DMS153 treated with DMSO at 0.1 percent for 48 hours (cell line): ENCODE measurements at regions not wholly inside any gene's neighbourhood (a gene's known extent, or its start where the extent isn't known, plus 50 kb on each side); places are given as distances from the start of the nearest gene placed in this dataset.

Experiments used
- DNase-seq: peaks from one replicate; lab custom pipeline; 2025; ENCODE audit not compliant: unreplicated experiment; lab: John Stamatoyannopoulos, UW

- DNase-seq = no peak
Measured at GRCh38 chr1:94646141-94646643, 104.6 kb upstream of the F3 start.

DNA sequence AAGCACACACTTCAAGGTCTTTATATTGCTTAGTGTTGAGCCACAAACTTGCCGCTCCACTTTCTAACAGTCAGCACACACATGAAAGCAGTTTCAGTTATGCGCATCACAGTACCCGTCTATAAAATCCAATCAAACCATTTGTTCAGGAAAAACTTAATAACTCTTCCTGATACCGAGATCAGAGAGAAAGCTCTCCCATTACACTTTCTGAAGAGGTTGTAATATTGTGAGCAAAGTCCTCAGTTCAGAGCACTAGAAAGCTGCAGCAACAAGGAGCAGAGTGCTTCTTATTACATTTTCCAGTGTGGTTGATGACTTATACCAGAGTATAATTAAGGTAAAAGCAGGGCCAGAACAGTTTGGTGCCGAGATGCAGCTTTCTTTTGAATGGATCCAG lies 102.8 kb upstream of the F3 start:
- DNase-seq = no peak

DNA sequence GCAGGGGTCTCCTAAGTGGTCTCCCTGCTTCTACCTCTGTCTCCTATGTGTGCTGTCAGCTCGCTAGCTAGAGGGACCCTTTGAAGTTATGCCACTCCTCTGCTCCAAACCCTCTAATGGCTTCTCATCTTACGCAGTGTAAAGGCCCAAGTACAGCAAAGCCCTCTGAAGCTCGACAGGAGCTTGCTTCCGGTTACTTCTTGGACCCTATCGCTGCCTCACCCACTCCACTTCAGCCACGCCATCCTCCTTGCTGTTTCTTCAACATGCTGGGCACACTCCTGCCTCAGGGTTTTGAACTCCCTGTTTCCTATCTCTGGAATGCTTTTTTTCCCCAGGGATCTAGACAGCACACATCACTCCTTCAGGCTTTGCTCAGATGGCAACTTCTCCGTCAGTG lies 102.3 kb upstream of the F3 start:
- DNase-seq = no peak

DNA sequence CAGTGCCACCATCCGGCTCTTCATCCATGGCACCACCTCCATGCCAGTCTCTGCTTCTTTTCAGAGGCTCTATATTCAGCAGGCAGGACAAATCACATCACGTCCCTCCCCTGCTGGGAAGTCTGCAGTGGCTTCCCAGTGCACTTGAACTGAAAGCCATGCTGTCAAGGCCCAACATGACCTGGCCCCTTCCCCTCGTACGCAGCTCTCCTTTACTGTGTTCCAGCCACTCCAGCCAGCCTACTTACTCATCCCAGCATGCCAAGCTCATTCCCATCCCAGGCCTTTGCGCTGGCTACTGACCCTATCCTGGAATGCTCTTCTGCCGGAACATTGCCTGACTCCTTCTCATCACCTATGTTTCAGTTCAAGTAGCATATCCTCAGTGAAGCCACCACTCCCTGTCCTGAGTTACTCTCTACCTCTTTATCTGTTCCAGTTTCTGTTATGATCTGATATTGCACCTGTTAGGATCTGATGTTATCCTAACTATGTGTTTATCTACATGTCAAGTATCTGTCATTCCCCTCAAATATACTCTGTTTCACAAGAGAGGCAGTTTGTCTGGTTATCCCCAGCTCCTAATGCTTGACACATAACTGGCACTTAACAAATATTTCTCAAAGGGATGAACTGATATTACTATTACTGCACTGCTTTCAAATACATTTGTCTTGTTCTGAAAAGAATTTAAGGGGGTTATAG lies 101.2 kb upstream of the F3 start:
- DNase-seq = no peak

DNA sequence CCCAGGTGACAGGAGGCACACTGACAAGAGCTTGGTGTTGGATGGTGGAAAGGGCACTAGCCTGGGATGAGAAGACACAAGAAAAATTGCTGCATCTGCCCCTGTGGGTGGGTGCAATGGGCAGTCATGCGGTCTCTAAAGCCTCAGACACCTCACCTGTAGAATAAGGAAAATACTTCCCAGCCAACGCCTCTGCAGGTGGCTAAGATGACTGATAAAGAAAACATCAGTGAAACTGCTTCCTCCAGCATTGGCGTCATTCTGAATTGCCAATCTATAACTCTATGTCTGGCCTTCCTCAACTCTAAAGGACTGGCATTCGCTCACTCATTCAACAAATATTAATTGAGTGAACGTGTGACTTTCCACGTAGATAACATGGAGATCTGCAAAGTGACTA lies 100.4 kb upstream of the F3 start:
- no peak for DNase-seq

GRCh38 chr1:94640125-94640524 lies 98.6 kb upstream of the F3 start:
- DNase-seq = no peak

DNA sequence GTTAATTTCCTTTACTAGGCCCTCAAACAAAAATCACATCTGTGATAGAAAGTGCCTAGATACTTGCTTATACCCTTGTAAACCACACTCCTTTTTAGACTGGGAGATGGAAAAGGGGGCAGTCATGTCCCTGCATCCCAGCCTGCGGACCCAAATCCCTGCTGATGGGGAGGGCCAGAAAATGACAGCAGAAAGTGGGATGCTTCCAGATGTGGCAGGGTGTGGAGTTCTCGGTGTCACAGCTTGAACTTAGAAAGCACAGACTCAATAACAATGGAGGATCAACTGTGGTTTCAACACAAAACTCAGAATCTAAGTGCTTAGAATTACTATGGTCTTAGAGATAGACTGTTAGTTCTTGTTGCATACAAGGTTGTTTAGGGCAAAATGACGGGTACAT lies 95.6 kb upstream of the F3 start:
- DNase-seq = no peak

- DNase-seq = no peak
Measured at GRCh38 chr1:94636624-94637023, 95.1 kb upstream of the F3 start.

DNA sequence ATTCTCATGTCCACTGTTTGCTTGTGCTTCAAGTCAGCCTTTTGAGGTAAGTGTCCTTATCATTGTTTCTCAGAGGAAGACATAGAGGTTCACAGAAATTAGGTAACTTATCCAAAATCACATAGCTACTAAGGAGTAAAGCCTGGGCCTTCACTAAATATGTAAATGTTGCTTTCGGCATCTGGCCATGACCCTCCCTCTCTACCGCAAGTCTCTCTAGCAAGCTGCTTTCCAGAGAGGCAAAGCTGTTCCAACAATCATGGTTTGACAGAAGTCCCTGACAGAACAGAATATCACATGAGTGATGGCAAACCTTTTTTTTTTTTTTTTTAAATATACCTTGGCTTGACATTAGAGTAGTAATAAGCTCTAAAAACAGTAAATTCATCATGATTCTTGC lies 94.5 kb upstream of the F3 start:
- DNase-seq = no peak

DNA sequence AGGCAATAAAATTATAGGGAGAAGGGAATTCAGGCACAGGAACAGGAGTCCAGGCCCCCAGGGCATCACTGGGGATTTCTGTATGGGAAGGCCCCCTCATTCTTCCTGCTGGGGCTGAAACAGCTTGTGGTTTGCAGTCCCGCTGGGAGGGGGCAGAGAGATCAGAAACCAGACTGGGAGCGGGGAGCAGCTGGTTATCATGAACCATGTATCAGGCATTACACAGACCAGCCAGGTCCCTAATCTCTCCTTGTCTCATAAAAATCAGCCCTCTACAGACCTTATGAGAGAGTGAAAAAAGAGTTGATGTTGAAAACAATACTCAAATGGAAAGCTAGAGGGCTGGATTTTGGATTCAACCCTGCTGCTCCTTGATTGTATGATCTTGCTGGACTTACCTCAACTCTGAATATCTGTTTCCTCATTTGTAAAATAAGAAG lies 93.4 kb upstream of the F3 start:
- no peak for DNase-seq

DNA sequence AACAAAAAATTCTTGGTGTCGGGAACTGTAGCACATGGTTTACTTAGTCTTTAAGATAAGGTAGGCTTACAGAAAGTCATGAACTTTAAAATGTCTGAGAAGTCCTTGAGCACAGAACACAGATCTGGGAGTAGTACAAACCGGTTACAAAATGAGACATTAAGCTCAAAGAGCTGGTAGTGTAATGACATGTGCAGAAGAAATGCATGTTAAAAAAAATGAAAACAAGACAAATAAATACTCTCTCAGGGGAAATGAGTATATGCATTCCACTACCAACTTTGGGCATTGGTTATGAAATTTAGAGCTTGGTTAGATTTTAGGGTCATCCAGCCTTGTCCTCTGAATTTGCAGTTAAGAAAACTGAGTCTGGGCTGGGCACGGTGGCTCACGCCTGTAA lies 91.5 kb upstream of the F3 start:
- no peak for DNase-seq

DNA sequence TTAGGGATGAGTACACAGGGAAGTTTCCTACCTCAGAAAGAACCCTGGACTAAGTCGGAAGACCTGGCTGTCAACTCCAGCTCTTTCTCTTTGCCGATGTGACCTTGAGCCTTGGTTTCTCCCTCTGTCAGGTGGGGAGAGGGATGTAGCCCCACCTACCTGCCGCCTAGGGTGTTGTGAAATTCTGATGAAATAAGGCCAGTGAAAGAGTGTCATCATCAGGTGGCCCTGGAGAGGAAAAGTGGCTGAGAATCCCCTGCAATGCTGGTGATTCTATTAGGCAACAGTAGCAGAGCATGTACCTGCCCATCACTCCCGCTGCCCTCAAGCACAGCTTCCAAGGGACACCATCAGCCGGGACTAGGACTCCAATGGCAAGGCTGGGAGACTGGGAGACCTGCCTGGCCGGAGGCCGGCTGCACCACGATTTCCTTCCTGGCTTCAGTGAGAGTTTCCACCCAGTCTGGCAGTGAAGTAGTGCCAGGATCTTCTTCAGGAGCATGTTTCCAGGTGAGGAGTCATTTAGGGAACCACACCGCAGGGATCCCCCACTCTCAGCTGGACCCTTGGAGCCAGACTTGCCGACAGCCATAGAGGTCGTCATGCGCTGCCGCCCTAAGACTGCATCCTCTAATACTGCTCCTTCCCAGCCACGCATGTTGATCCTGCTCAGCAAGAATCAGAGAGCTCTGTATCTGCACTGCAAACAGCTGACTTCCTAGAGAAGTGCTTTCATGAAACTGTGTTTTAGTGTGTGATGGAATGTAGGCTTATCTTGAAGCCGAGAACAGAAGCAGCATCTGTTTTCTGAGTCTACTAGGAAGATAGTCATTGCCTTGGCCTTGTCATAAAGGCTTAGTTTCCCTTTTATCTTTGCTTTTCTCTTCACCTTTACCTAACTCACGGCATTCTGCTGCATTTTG lies 88.0 kb upstream of the F3 start:
- no peak for DNase-seq

- DNase-seq = no peak
Measured at GRCh38 chr1:94628499-94628843, 86.9 kb upstream of the F3 start.

- DNase-seq = no peak
Measured at GRCh38 chr1:94627771-94628498, 86.4 kb upstream of the F3 start.

DNA sequence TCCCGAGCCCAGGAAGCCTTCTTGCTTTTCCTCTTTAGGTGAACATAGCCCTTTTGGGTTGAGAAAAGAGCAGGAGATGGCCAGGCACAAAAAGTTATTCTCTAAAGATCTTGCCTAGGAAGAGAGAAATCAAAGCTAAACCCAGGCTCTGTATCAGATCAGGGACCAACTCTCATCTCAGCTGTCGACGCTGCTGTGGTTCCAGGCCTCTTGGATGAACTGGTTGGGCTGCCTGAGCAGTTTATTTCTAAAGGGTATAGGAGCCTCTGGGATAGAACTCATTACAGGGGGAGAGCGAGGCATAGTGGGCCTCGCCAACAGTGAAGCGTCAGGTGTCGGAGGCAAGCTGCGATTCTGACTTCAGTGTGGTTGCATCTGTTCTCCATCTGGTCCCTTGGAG lies 82.6 kb upstream of the F3 start:
- DNase-seq = no peak

GRCh38 chr1:94623560-94624148 lies 82.1 kb upstream of the F3 start:
- no peak for DNase-seq

DNA sequence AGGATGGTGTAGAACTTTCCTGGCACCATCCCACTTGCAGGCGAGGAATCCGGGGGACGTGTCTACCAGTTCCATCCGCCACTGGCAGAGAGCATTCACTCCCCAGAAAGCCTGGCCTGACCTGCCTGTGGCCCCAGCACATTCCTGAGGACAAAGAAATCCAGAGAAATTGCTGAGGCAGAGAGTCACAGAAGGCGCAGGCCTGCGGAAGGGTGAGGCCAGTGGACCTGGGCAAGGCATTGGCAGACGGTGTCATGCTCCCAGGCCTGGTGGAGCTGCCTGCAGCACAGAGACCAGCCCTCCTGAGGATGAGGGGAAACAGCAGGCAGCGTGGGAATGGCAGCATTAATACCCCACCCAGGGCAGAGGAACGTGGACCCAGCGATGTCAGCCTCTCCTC lies 81.2 kb upstream of the F3 start:
- DNase-seq = no peak

DNA sequence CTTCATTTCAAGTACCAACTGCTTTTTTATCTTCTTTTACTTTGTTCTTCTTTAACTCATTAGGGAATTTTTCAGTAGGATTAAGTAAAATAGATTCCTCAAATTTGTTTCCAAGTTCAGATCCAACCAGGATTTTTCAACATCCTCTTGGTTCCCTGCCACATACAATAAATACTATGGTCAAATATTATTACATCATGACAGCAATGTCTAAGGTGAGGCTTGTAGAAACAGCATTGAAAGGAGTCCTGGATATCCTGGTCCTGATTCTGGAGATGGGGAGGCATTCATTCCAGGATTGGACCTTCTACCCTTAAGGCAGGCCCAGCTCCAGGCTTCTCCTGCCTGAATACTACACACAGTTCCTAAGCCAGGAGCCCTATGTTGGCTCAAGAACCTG lies 80.2 kb upstream of the F3 start:
- DNase-seq = no peak

- no peak for DNase-seq
Measured at GRCh38 chr1:94621395-94621794, 79.8 kb upstream of the F3 start.

- DNase-seq = no peak
Measured at GRCh38 chr1:94620345-94621031, 78.9 kb upstream of the F3 start.

GRCh38 chr1:94619731-94620130 lies 78.2 kb upstream of the F3 start:
- DNase-seq = no peak
